AG09309 (cell line): ENCODE measurements at regions not wholly inside any gene's neighbourhood (a gene's known extent, or its start where the extent isn't known, plus 50 kb on each side); places are given as distances from the start of the nearest gene placed in this dataset.

Experiments used
- DNase-seq: peaks from one replicate; pipeline ENCODE4 v3.0.0-alpha.2; 2010; ENCODE audit warnings: low read depth
- H3K4me3 ChIP-seq: 2 replicates; pipeline ENCODE4 v1.5.1; 2011; ENCODE audit warnings: mild to moderate bottlenecking, low read depth, low read length, moderate library complexity; ENCODE audit not compliant: control insufficient read depth
- TF ChIP-seq, protein P1 (sequence below): IDR thresholded peaks from 2 replicates; pipeline ENCODE4 v1.5.1; 2011; ENCODE audit warnings: mild to moderate bottlenecking, low read depth, low read length, inconsistent platforms; ENCODE audit not compliant: insufficient read depth, control insufficient read depth; ENCODE audit errors: missing control alignments

DNA sequence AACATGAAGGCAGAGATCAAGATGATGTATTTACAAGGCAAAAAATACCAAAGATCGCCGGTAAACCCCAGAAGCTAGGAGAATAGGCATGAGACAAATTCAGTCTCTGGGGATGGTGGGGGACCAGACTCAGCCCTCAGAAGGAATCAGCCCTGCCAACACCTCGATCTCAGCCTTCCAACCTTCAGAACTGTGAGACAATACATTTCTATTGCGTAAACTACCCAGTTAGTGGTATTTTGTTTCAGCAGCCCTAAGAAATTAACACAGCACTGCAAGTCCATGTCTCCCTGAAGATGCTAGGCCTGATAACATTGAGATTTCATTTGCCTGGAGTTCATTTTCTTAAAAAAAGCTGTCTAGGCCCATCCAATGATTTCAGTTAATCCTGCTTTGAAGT, 622.5 kb downstream of the PTPRC start:
- DNase-seq: no peak
- H3K4me3 ChIP-seq: no peak overlapping the region
- TF ChIP-seq, protein P1, sequence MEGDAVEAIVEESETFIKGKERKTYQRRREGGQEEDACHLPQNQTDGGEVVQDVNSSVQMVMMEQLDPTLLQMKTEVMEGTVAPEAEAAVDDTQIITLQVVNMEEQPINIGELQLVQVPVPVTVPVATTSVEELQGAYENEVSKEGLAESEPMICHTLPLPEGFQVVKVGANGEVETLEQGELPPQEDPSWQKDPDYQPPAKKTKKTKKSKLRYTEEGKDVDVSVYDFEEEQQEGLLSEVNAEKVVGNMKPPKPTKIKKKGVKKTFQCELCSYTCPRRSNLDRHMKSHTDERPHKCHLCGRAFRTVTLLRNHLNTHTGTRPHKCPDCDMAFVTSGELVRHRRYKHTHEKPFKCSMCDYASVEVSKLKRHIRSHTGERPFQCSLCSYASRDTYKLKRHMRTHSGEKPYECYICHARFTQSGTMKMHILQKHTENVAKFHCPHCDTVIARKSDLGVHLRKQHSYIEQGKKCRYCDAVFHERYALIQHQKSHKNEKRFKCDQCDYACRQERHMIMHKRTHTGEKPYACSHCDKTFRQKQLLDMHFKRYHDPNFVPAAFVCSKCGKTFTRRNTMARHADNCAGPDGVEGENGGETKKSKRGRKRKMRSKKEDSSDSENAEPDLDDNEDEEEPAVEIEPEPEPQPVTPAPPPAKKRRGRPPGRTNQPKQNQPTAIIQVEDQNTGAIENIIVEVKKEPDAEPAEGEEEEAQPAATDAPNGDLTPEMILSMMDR: no peak

DNA sequence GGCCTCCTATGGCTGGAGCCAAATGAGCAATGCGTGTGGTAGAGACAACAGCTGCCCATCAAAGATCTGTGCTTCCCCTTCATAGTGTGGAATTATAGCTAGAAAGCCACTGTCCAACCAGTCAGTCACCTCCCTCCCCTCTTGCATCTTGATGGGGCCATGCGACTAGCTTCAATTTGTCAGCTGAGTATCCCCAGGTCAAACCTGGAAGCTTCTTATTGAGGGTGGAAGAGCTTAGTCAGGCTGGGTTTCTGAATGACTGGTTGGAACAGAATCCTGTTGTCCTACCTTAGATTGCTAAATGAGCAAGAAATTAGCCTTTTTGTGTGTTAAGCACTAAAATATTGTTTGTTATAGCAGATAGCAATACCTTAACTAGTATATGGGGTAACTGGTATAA, 625.4 kb downstream of the PTPRC start:
- no peak for DNase-seq
- TF ChIP-seq, protein P1: no peak
- no peak overlapping the region for H3K4me3 ChIP-seq

DNA sequence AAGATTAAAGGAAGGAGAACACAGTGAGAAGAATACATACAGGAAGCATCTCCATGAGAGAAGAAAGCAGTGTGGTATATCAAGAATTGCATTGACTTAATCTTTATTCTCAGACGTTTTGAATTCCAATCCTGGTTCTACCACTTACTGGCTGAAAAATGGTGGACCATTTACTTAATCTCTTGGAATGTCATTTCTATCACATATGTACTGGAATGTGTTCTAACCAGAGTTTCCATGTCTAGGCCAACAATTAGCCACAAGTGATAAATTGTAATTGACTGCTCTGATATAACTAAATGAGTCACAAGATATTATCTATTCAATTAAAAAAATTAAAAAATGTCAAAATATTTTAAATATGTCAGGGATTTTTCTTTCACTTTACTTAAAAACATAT, 626.1 kb downstream of the PTPRC start:
- H3K4me3 ChIP-seq: no peak overlapping the region
- DNase-seq: no peak
- TF ChIP-seq, protein P1: no peak

DNA sequence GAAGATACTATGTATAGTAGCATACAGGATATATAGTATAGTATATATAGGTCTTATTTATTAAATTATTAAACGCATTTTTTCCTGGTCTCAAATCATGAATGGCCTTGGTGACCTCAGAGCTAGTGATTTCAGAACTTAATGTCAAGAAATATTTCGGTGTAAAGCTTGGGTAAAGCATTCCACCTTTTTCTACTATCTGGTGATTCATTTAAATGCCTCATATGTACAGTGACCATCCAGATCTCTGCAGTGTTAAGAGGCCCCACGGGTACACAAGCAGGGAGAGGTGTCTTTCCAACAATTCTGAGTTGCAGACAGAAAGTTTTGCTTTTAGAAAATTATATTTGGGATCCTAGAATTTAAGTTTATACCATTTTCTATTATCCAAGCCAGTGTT, 626.5 kb downstream of the PTPRC start:
- no peak overlapping the region for H3K4me3 ChIP-seq
- TF ChIP-seq, protein P1: no peak
- DNase-seq: no peak

DNA sequence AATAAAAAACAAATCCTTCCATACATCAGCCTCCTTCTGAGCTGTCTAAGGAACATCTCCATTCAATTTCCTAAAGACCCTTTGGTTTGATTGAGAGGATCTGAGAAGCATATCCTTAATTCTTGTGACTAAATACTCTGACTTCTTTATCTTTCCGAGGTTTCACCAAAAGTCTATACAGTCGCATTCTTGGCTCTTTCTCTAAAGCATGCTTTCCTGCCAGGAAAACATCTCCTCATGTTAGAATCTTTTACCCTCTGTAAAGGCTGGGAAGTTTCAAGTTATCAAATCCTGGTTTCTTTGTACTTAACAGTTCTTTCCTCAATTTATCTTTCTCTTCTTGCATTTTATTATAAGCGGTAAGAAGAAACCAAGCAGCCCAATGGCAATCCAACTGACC, 630.4 kb downstream of the PTPRC start:
- TF ChIP-seq, protein P1: no peak
- no peak for DNase-seq
- H3K4me3 ChIP-seq: no peak overlapping the region

DNA sequence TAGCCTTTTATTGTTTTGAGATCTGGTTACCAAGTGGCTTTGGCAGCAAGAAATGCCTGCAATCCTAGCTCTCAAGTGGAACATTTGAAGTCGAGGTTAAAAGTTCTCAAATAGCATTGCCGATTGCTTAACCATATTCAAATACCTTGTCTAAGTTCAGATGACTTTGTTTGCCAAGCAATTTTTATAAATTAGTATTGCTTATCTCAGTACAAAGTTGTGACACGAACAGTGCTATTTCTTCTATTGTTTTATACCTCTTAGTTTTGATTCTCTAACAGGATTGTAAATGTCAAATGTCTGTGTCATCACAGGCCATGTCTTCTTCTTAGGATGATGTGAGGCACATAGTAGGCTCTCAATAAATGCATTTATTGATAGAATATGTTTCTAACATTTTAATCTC, 633.3 kb downstream of the PTPRC start:
- H3K4me3 ChIP-seq: no peak overlapping the region
- TF ChIP-seq, protein P1: no peak
- peak; percentile 87 for DNase-seq

DNA sequence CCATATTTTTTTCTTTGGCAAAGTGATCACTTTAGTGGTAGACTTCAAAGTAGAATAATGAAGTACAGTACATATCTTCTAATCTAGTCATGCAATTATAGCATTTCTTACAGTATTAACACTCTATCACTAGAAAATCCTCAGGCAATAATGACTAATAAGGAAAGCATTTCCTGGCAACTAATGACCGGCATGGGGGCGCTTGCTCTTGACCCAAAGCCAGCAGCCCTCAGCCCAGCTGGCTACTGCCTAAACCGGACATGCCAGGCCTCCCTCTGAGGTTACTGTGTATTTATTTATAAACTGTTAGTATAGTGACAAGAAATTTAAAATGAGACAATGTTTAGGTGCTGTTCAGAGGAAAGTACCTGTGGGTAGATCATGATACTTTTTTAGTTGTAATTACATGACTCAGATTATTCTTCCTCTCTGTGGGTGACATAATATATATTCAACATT, 633.8 kb downstream of the PTPRC start:
- peak; percentile 76 for DNase-seq
- TF ChIP-seq, protein P1: no peak
- no peak overlapping the region for H3K4me3 ChIP-seq
